ENCODE measurements at regions not wholly inside any gene's neighbourhood (a gene's known extent, or its start where the extent isn't known, plus 50 kb on each side); places are given as distances from the start of the nearest gene placed in this dataset.

DNA sequence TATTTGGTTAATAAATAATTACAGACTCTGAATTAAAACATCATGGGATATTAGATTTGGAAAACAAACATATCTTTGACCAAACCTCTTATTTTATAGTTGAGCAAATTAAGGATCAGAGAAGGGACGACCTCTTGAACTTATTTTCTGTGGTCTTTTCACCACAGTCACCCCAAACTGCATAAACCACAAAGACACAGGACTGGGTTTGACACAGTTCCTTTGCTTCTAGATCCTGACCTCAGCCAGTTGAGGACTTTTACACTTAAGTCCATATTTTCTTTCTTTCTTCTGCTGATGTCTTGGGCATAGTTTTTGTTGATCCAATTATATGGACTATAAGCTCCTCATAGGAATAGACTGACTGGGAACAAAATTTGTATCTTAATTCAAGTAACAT lies 234.0 kb upstream of the SLC14A2 start:
- TF ChIP-seq, protein P1, sequence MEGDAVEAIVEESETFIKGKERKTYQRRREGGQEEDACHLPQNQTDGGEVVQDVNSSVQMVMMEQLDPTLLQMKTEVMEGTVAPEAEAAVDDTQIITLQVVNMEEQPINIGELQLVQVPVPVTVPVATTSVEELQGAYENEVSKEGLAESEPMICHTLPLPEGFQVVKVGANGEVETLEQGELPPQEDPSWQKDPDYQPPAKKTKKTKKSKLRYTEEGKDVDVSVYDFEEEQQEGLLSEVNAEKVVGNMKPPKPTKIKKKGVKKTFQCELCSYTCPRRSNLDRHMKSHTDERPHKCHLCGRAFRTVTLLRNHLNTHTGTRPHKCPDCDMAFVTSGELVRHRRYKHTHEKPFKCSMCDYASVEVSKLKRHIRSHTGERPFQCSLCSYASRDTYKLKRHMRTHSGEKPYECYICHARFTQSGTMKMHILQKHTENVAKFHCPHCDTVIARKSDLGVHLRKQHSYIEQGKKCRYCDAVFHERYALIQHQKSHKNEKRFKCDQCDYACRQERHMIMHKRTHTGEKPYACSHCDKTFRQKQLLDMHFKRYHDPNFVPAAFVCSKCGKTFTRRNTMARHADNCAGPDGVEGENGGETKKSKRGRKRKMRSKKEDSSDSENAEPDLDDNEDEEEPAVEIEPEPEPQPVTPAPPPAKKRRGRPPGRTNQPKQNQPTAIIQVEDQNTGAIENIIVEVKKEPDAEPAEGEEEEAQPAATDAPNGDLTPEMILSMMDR (IDR thresholded peaks at IDR 0.05), result no peak
- no peak for TF ChIP-seq EZH2 (IDR thresholded peaks at IDR 0.05; ENCODE audit: borderline replicate concordance, insufficient read depth, low read depth, low read length, poor library complexity, severe bottlenecking)
